Keratinocyte (primary cell): ENCODE measurements at regions not wholly inside any gene's neighbourhood (a gene's known extent, or its start where the extent isn't known, plus 50 kb on each side); places are given as distances from the start of the nearest gene placed in this dataset.

Experiments
- DNase-seq: peaks from one replicate; pipeline ENCODE4 v3.0.0-alpha.2; 2011; ENCODE audit warnings: low read depth, missing footprints, low spot score
- FAIRE-seq: peaks from 2 replicates; lab custom pipeline; 2011; peaks lifted over from hg19 to GRCh38; lab: Jason Lieb, UNC
- H2AFZ ChIP-seq: 2 replicates; pipeline ENCODE4 v1.6.0; 2012; ENCODE audit warnings: low read length, control low read depth, inconsistent platforms; ENCODE audit not compliant: control insufficient read depth
- H3K27ac ChIP-seq: 2 replicates; pipeline ENCODE4 v1.5.1; 2011; ENCODE audit warnings: low read length; ENCODE audit not compliant: control insufficient read depth, insufficient read depth
- H3K27me3 ChIP-seq: 3 replicates; pipeline ENCODE4 v1.6.0; 2011; ENCODE audit warnings: low read length; ENCODE audit not compliant: control insufficient read depth, insufficient read depth; ENCODE audit errors: extremely low read depth
- H3K36me3 ChIP-seq, 2 experiments: 2 replicates in 1 of 2; 3 replicates in 1 of 2; pipeline ENCODE4 v1.5.1; 2011; ENCODE audit warnings: low read length in 2 of 2, mild to moderate bottlenecking in 1 of 2; ENCODE audit not compliant: control insufficient read depth in 2 of 2, insufficient read depth in 2 of 2; ENCODE audit errors: extremely low read depth in 1 of 2
- H3K4me1 ChIP-seq: 3 replicates; pipeline ENCODE4 v1.5.1; 2011; ENCODE audit warnings: low read length; ENCODE audit not compliant: control insufficient read depth, insufficient read depth; ENCODE audit errors: extremely low read depth
- H3K4me2 ChIP-seq: 3 replicates; pipeline ENCODE4 v1.6.0; 2011; ENCODE audit warnings: low read depth, low read length; ENCODE audit not compliant: control insufficient read depth, insufficient read depth; ENCODE audit errors: extremely low read depth
- H3K4me3 ChIP-seq, 3 experiments: fragments of 200-600 bp in 1 of 3; sonication (generic) in 1 of 3; 2 replicates in 2 of 3; 3 replicates in 1 of 3; pipeline ENCODE4 v1.5.1; 2011 to 2016; ENCODE audit warnings: low read length in 3 of 3, mild to moderate bottlenecking in 3 of 3, control low read depth in 2 of 3, inconsistent platforms in 1 of 3, low read depth in 1 of 3, mixed read lengths in 1 of 3, mixed run types in 1 of 3, moderate library complexity in 1 of 3; ENCODE audit not compliant: control insufficient read depth in 2 of 3, insufficient read depth in 2 of 3; ENCODE audit errors: extremely low read depth in 1 of 3
- H3K79me2 ChIP-seq: 2 replicates; pipeline ENCODE4 v1.6.0; 2012; ENCODE audit warnings: low read length; ENCODE audit not compliant: control insufficient read depth, insufficient read depth
- H3K9ac ChIP-seq: 3 replicates; pipeline ENCODE4 v1.6.0; 2011; ENCODE audit warnings: low read length; ENCODE audit not compliant: control insufficient read depth, insufficient read depth; ENCODE audit errors: extremely low read depth
- H3K9me1 ChIP-seq: 3 replicates; pipeline ENCODE4 v1.6.0; 2011; ENCODE audit warnings: low read length; ENCODE audit not compliant: control insufficient read depth, insufficient read depth; ENCODE audit errors: extremely low read depth
- H3K9me3 ChIP-seq: 2 replicates; pipeline ENCODE4 v1.5.1; 2012; ENCODE audit warnings: low read depth, low read length; ENCODE audit not compliant: control insufficient read depth
- H4K20me1 ChIP-seq: 3 replicates; pipeline ENCODE4 v1.6.0; 2011; ENCODE audit warnings: low read length; ENCODE audit not compliant: control insufficient read depth, insufficient read depth; ENCODE audit errors: extremely low read depth
- EZH2 ChIP-seq: IDR thresholded peaks from one replicate; pipeline ENCODE4 v1.6.1; 2012; ENCODE audit warnings: inconsistent platforms, mild to moderate bottlenecking, low read length, moderate library complexity
- dilution Hi-C: fragments of 300-500 bp; cut with MboI; formaldehyde crosslinking; loops from one replicate; pipeline ENCODE4 v1.7.0; 2020; ENCODE audit warnings: low sequenced_read_pairs; ENCODE audit not compliant: extremely low pct_ligation_motif_present
- TF ChIP-seq, protein P1 (sequence below), 3 experiments: IDR thresholded peaks in 1 of 3; conservative IDR thresholded peaks in 1 of 3; optimal IDR thresholded peaks in 1 of 3; 2 replicates in 2 of 3; 3 replicates in 1 of 3; pipeline versions ENCODE3 to v1.5.1; 2011; ENCODE audit warnings: low read length in 3 of 3, mild to moderate bottlenecking in 3 of 3, moderate library complexity in 2 of 3, control low read depth in 1 of 3, inconsistent platforms in 1 of 3; ENCODE audit not compliant: insufficient read depth in 2 of 3; ENCODE audit errors: extremely low read depth in 1 of 3

DNA sequence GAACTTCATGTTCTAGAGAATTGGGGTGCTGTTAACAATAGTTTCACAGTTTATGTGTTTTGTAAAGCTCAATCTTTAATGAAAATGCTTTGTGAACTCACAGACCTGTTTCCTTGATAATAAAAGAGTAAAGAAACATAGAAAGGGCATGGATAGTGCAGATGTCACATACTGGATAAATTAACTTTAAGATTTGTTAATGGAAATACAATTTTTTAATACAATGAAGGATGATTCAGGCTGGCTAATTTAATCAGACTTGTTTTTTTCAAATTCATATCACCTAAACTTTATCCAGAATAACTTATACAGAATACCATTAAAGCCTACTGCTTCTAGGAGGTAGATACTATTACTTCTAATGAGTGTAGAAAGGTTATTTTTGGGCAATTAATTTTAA, 1033.5 kb upstream of the SLC10A2 start:
- FAIRE-seq (no peak), DNase-seq (no peak)
- Histone ChIP-seq H3K9ac (no peak overlapping the region), H3K9me1 (no peaks in the 10 kb centered on the region), H3K27me3 (no peaks in the 10 kb centered on the region), H3K4me1 (no peaks in the 10 kb centered on the region), H3K9me3 (no peaks in the 10 kb centered on the region), H3K36me3 (no peaks in the 10 kb centered on the region), H4K20me1 (no peaks in the 10 kb centered on the region), H3K27ac (no peak overlapping the region), H3K4me2 (no peak overlapping the region), H2AFZ (no peak overlapping the region), H3K4me3 (no peak overlapping the region), H3K79me2 (no peaks in the 10 kb centered on the region)
- dilution Hi-C loops, result no loop called here
- TF ChIP-seq, protein P1, sequence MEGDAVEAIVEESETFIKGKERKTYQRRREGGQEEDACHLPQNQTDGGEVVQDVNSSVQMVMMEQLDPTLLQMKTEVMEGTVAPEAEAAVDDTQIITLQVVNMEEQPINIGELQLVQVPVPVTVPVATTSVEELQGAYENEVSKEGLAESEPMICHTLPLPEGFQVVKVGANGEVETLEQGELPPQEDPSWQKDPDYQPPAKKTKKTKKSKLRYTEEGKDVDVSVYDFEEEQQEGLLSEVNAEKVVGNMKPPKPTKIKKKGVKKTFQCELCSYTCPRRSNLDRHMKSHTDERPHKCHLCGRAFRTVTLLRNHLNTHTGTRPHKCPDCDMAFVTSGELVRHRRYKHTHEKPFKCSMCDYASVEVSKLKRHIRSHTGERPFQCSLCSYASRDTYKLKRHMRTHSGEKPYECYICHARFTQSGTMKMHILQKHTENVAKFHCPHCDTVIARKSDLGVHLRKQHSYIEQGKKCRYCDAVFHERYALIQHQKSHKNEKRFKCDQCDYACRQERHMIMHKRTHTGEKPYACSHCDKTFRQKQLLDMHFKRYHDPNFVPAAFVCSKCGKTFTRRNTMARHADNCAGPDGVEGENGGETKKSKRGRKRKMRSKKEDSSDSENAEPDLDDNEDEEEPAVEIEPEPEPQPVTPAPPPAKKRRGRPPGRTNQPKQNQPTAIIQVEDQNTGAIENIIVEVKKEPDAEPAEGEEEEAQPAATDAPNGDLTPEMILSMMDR (optimal IDR thresholded peaks at IDR 0.05 in 1 of 3, IDR thresholded peaks at IDR 0.05 in 1 of 3, conservative IDR thresholded peaks at IDR 0.05 in 1 of 3; ENCODE audit: extremely low read depth in 1 of 3, insufficient read depth in 2 of 3, low read length in 3 of 3), result no peak
- no peak for TF ChIP-seq EZH2

DNA sequence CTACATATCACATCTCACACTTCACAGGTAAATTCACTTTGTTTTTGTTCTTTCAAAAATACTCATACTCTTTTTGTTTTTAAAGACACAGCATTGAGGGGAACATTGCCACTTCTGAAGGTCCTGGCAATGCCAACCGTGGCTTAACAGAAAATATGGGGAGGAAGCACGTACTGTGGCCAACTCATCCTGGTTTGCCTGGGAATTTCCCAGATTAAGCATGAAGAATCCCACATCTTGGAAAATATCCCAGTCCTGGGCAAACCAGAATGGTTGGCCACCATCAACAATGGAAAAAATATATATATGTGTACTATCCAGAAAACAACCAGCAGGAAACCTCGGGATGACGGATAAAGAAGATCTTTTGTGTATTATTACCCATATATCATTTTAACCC, 1032.2 kb upstream of the SLC10A2 start:
- no peaks in the 10 kb centered on the region for H3K9me3 ChIP-seq

More for the DNA sequence above, 1032.2 kb upstream of the SLC10A2 start:
- DNase-seq (no peak), FAIRE-seq (no peak)
- dilution Hi-C loops, result no loop called here
- TF ChIP-seq, protein P1 (optimal IDR thresholded peaks at IDR 0.05 in 1 of 3, IDR thresholded peaks at IDR 0.05 in 1 of 3, conservative IDR thresholded peaks at IDR 0.05 in 1 of 3; ENCODE audit: extremely low read depth in 1 of 3, insufficient read depth in 2 of 3, low read length in 3 of 3), result no peak
- no peak for TF ChIP-seq EZH2
- no peaks in the 10 kb centered on the region for H3K9me1 ChIP-seq
- H3K4me1 ChIP-seq, result no peaks in the 10 kb centered on the region
- no peak overlapping the region for H2AFZ ChIP-seq
- no peaks in the 10 kb centered on the region for H3K36me3 ChIP-seq
- H3K9ac ChIP-seq, result no peak overlapping the region
- no peaks in the 10 kb centered on the region for H3K27me3 ChIP-seq
- no peak overlapping the region for H3K4me2 ChIP-seq
- no peak overlapping the region for H3K27ac ChIP-seq
- no peaks in the 10 kb centered on the region for H4K20me1 ChIP-seq
- no peak overlapping the region for H3K4me3 ChIP-seq
- no peaks in the 10 kb centered on the region for H3K79me2 ChIP-seq
